GM12874 (cell line): ENCODE measurements at regions not wholly inside any gene's neighbourhood (a gene's known extent, or its start where the extent isn't known, plus 50 kb on each side); places are given as distances from the start of the nearest gene placed in this dataset.

ENCODE experiments used
- TF ChIP-seq, protein P1 (sequence below): IDR thresholded peaks from 2 replicates; pipeline ENCODE4 v1.5.1; 2011; ENCODE audit warnings: low read depth, mild to moderate bottlenecking, control low read depth, low read length, moderate library complexity; ENCODE audit not compliant: insufficient read depth

DNA sequence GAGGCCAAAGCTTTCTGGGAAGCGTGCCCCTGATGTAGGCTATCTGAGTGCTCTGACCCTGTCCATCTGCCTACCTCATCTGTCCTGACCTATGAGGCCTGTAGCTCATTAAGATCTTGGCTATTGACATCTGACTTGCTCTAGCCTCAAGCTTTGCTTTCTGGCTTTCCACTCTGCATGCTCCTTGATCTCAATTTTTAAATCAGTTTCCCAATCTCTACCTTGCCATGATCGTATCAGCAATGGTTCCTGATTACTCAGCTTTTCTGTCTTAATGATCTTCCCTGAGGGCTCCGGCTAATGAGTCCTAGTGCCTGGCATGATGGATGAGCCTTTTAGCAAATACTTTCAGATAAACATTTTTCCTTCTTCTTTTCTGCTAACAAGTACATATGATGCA, 262.0 kb downstream of the NDFIP2 start:
- TF ChIP-seq, protein P1, sequence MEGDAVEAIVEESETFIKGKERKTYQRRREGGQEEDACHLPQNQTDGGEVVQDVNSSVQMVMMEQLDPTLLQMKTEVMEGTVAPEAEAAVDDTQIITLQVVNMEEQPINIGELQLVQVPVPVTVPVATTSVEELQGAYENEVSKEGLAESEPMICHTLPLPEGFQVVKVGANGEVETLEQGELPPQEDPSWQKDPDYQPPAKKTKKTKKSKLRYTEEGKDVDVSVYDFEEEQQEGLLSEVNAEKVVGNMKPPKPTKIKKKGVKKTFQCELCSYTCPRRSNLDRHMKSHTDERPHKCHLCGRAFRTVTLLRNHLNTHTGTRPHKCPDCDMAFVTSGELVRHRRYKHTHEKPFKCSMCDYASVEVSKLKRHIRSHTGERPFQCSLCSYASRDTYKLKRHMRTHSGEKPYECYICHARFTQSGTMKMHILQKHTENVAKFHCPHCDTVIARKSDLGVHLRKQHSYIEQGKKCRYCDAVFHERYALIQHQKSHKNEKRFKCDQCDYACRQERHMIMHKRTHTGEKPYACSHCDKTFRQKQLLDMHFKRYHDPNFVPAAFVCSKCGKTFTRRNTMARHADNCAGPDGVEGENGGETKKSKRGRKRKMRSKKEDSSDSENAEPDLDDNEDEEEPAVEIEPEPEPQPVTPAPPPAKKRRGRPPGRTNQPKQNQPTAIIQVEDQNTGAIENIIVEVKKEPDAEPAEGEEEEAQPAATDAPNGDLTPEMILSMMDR: no peak

DNA sequence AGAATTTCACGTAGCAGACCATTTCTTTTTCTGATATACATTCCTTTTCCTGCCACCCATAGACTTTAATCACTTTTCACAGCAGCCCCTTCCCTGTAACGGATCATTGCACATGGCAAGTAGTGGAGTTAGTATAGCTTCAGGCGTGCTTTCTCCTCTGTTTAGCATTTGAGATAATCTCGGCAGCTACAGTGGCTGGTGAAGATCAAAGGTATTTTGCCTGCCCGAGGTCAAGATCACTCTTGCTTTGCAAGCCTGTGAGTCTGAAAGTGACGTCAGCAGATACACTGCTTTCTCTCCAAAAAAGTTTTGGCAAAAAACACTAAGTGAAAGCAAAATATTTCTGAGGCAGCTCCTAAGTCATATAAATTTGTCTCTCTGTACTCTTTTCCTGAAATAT, 260.0 kb downstream of the NDFIP2 start:
- TF ChIP-seq, protein P1: no peak

DNA sequence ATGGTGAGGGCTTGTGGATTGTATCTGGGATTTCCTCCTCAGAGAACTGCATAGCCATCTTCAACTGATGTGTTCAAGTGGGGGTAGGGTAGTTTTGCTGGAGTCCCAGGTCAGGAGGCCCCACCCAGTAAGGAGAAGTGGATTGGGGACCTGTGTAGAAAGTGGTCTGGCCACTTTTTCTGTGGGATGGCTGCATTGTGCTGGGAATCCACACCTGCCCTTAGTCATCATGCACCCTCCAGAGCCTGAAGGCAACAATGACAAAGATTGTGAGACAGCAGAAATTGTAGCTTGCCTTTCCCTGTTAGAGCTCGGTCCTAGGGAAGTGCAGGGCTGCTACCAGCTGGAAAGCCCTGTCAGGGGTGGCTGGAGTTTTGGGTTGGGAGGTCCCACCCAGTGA, 255.4 kb downstream of the NDFIP2 start:
- TF ChIP-seq, protein P1: no peak

DNA sequence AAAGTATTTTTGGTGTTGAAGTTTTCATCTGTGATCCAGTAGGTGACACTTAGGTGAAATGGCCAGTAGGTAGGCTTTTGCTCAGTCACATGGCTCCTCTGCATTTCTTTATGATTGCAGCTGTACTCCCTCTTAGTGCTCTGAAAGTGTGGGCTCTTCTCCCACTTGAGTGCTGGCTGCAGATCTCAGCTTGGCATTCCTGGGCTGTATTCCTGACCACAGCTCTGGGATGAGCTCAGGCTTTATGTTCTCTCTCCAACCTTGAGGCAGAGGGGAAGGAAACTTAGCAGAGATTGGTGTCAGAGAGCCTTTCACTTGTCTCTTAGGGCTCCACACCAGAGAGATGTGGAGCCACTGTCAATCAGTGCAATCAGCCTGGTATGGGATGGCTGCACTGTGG, 254.3 kb downstream of the NDFIP2 start:
- TF ChIP-seq, protein P1: no peak

DNA sequence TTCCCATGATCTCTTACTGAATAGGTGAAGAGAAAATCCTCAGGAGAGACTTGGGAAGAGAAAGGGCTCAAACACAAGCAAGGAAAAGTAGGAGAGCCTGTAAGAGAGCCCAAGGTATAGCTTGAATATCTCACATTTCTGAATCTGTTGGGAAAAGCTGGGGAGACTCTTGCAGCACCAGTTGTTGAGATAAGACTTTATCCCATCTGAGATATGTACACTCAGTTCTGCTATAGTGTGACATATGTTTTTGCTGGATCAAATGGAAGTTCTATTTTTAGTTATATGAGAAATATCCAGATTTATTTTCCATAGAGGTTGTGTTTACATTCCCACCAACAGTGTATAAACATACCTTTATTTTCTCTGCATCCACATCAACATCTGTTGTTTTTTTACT, 246.1 kb downstream of the NDFIP2 start:
- TF ChIP-seq, protein P1: no peak

DNA sequence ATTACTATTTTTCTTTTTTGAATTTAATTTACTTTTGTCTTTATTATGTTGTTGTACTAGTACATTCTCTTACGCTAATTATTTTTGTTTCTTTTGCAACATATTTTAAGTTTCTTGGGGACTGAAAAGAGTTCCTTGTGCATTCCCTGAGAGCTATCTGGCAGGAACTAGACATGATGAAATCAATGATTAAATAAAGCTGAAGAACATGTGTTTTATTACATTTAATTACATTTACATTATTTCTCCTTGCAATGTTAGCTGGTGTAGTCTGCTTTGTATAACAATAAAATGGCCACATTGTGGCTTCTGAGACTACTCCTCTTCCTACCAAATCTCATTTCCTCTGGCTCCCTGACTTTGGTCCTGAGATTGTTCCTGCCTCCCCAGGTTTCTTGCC, 244.9 kb downstream of the NDFIP2 start:
- TF ChIP-seq, protein P1: no peak

DNA sequence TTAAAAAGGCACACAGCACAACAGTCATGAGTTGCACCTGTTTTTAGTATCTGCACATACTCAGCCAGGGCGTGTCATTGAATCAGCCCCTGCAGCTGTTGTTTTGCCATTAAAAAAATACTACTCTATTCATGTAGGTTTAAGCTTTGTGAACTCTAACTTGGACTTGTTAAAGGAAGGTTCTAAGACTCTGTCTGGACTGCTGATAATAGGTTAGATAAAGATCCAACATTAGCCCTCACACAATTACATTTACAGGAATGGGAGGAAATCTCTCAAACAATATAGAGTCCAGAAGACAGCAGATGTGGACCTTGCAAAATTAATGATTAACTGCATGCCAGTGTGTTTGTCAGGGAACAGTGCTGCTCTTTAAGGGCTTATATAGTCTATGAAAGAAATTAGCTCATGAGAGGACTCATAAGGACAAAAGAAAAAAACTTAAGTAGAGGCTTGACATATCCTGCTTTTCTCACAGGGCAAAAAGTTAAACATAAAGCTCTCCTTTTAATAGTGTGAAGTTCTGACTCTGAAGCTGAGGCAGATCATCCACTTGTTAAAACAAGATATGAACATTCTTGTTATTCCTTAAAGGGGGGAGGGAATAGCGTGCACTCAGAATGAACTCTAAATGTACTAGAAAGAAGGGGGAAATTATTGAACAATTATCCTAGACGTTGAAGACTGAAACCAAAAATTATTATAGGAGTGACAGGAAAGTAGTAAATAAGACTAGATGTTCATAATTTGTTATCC, 243.6 kb downstream of the NDFIP2 start:
- TF ChIP-seq, protein P1: no peak
